ENCODE measurements at regions not wholly inside any gene's neighbourhood (a gene's known extent, or its start where the extent isn't known, plus 50 kb on each side); places are given as distances from the start of the nearest gene placed in this dataset.

GRCh38 chr11:34810107-34810562 is 106.0 kb downstream of the APIP start:
- TF ChIP-seq CTCF (IDR thresholded peaks at IDR 0.05) = no peak
- TF ChIP-seq POLR2AphosphoS5 (IDR thresholded peaks at IDR 0.05; ENCODE audit: low read depth, low read length) = no peak
- no peak for TF ChIP-seq YY1 (IDR thresholded peaks at IDR 0.05; ENCODE audit: low read depth)
